PC-3 (cell line): ENCODE measurements at regions not wholly inside any gene's neighbourhood (a gene's known extent, or its start where the extent isn't known, plus 50 kb on each side); places are given as distances from the start of the nearest gene placed in this dataset.

Experiments used
- ATAC-seq: fragments of 200-7000 bp; cut with Tn5 transposase; 2 replicates; pipeline ENCODE4 v1.9.1; 2020; ENCODE audit warnings: mild to moderate bottlenecking, moderate library complexity
- BruUV-seq: library from RNA; stranded (reverse); fragments of 400-500 nt; replicated peaks from 2 replicates; lab custom pipeline; 2021; lab: Mats Ljungman, UMichigan
- CTCF ChIA-PET: fragments of 300-600 bp; sonication (Branson Sonifier 250); formaldehyde crosslinking; loops from one replicate; lab custom pipeline; 2022; ENCODE audit warnings: antibody characterized with exemption; lab: Charles Lee
- POLR2A ChIA-PET: fragments of 300-600 bp; sonication (Branson Sonifier 250); formaldehyde crosslinking; loops from one replicate; lab custom pipeline; 2022; ENCODE audit warnings: antibody characterized with exemption; ENCODE audit not compliant: unreplicated experiment; lab: Charles Lee
- DNase-seq: peaks from one replicate; pipeline ENCODE4 v3.0.0-alpha.2; 2015
- H2AFZ ChIP-seq: fragments of 300-600 bp; sonication (generic); 2 replicates; pipeline ENCODE4 v1.6.0; 2016; ENCODE audit warnings: antibody characterized with exemption, low read length
- H3F3A ChIP-seq: fragments of 300-600 bp; sonication (generic); one replicate; pipeline ENCODE4 v1.6.0; 2017; ENCODE audit warnings: antibody characterized with exemption, low read length, control low read depth, mild to moderate bottlenecking; ENCODE audit not compliant: unreplicated experiment
- H3K27ac ChIP-seq: fragments of 300-600 bp; sonication (generic); 2 replicates; pipeline ENCODE4 v1.5.1; 2016; ENCODE audit warnings: mild to moderate bottlenecking, low read length
- H3K27me3 ChIP-seq: fragments of 300-600 bp; sonication (generic); 2 replicates; pipeline ENCODE4 v1.6.1; 2016; ENCODE audit warnings: low read length, mixed read lengths
- H3K36me3 ChIP-seq: fragments of 300-600 bp; sonication (generic); 2 replicates; pipeline ENCODE4 v1.6.1; 2016; ENCODE audit warnings: low read depth, mixed run types, low read length, mixed read lengths
- H3K4me1 ChIP-seq: fragments of 300-600 bp; sonication (generic); 2 replicates; pipeline ENCODE4 v1.5.1; 2016; ENCODE audit warnings: low read length; ENCODE audit not compliant: insufficient read depth
- H3K4me2 ChIP-seq: fragments of 300-600 bp; sonication (generic); 2 replicates; pipeline ENCODE4 v1.6.0; 2016; ENCODE audit warnings: low read length
- H3K4me3 ChIP-seq: fragments of 300-600 bp; sonication (generic); 2 replicates; pipeline ENCODE4 v1.5.1; 2016; ENCODE audit warnings: mild to moderate bottlenecking, low read length, mixed read lengths
- H3K79me2 ChIP-seq: fragments of 300-600 bp; sonication (generic); 2 replicates; pipeline ENCODE4 v1.6.1; 2017; ENCODE audit warnings: low read length, mixed read lengths
- H3K9ac ChIP-seq: fragments of 300-600 bp; sonication (generic); 2 replicates; pipeline ENCODE4 v1.6.0; 2016; ENCODE audit warnings: mild to moderate bottlenecking, low read length
- H3K9me2 ChIP-seq: fragments of 300-600 bp; sonication (generic); replicated peaks from 2 replicates; pipeline ENCODE4 v1.6.1; 2016; ENCODE audit warnings: mixed run types, low read length, mixed read lengths
- H3K9me3 ChIP-seq: fragments of 300-600 bp; sonication (generic); 2 replicates; pipeline ENCODE4 v1.6.1; 2016; ENCODE audit warnings: low read length, mixed read lengths
- H4K20me1 ChIP-seq: fragments of 300-600 bp; sonication (generic); 2 replicates; pipeline ENCODE4 v1.6.1; 2016; ENCODE audit warnings: low read length, mixed read lengths
- CTCF ChIP-seq: fragments of 300-600 bp; sonication (generic); conservative IDR thresholded peaks from 2 replicates; pipeline ENCODE4 v1.5.1; 2017; ENCODE audit warnings: antibody characterized with exemption, low read depth, mild to moderate bottlenecking, low read length
- EZH2 ChIP-seq: fragments of 300-600 bp; sonication (generic); IDR thresholded peaks from one replicate; pipeline ENCODE4 v1.6.1; 2017; ENCODE audit warnings: antibody characterized with exemption, mild to moderate bottlenecking, low read length; ENCODE audit not compliant: unreplicated experiment
- EZH2phosphoT487 ChIP-seq: fragments of 300-600 bp; sonication (generic); IDR thresholded peaks from 2 replicates; pipeline ENCODE4 v1.6.1; 2018; ENCODE audit warnings: mild to moderate bottlenecking, antibody characterized with exemption, low read length, borderline replicate concordance
- intact Hi-C: fragments of 100-400 bp; cut with micrococcal nuclease; formaldehyde crosslinking; loops from 2 replicates; pipeline ENCODE4 v1.9.0; 2023

GRCh38 chr9:90261698-90262097 lies 380.9 kb downstream of the DIRAS2 start:
- intact Hi-C loops, result no loop called here
- no TSS peak for BruUV-seq
- TF ChIP-seq EZH2phosphoT487 (no peak), CTCF (no peak), EZH2 (no peak)
- Histone ChIP-seq H3K4me2 (no peak overlapping the region), H3K36me3 (no peaks in the 10 kb centered on the region), H3K27me3 (no peaks in the 10 kb centered on the region), H3K9me3 (no peaks in the 10 kb centered on the region), H4K20me1 (no peaks in the 10 kb centered on the region), H2AFZ (no peak overlapping the region), H3K4me3 (no peak overlapping the region), H3K9ac (no peak overlapping the region), H3K9me2 (no peaks in the 10 kb centered on the region), H3K4me1 (no peaks in the 10 kb centered on the region), H3K27ac (no peak overlapping the region), H3K79me2 (no peaks in the 10 kb centered on the region), H3F3A (no peaks in the 10 kb centered on the region)
- DNase-seq (no peak), ATAC-seq (no peak)
- POLR2A ChIA-PET, result no interaction called here
- CTCF ChIA-PET, result no interaction called here

GRCh38 chr9:90268613-90269012 lies 374.0 kb downstream of the DIRAS2 start:
- TF ChIP-seq EZH2, result no peak
- TF ChIP-seq EZH2phosphoT487, result no peak
- no peak for TF ChIP-seq CTCF
- no peaks in the 10 kb centered on the region for H3K79me2 ChIP-seq
- no peaks in the 10 kb centered on the region for H3F3A ChIP-seq
- ChIA-PET CTCF (no interaction called here), POLR2A (no interaction called here)
- H3K9ac ChIP-seq, result no peak overlapping the region
- H4K20me1 ChIP-seq, result no peaks in the 10 kb centered on the region
- ATAC-seq, result no peak
- H2AFZ ChIP-seq, result no peak overlapping the region
- H3K36me3 ChIP-seq, result no peaks in the 10 kb centered on the region
- no peak overlapping the region for H3K27ac ChIP-seq
- no TSS peak for BruUV-seq
- H3K27me3 ChIP-seq, result no peaks in the 10 kb centered on the region
- no peaks in the 10 kb centered on the region for H3K9me2 ChIP-seq
- no peak for DNase-seq
- intact Hi-C loops, result no loop called here
- no peak overlapping the region for H3K4me2 ChIP-seq
- no peak overlapping the region for H3K4me3 ChIP-seq
- no peaks in the 10 kb centered on the region for H3K4me1 ChIP-seq
- no peaks in the 10 kb centered on the region for H3K9me3 ChIP-seq

GRCh38 chr9:90271707-90272106 lies 370.9 kb downstream of the DIRAS2 start:
- H3K36me3 ChIP-seq, result no peaks in the 10 kb centered on the region
- intact Hi-C loops, result no loop called here

More at GRCh38 chr9:90271707-90272106, 370.9 kb downstream of the DIRAS2 start:
- Histone ChIP-seq H2AFZ (no peak overlapping the region), H3K27ac (no peak overlapping the region), H3K27me3 (no peaks in the 10 kb centered on the region), H3F3A (no peaks in the 10 kb centered on the region), H3K9ac (no peak overlapping the region), H3K79me2 (no peaks in the 10 kb centered on the region), H3K4me2 (no peak overlapping the region), H3K4me3 (no peak overlapping the region), H3K4me1 (no peaks in the 10 kb centered on the region), H4K20me1 (no peaks in the 10 kb centered on the region), H3K9me2 (no peaks in the 10 kb centered on the region), H3K9me3 (no peaks in the 10 kb centered on the region)
- no TSS peak for BruUV-seq
- ChIA-PET POLR2A (no interaction called here), CTCF (no interaction called here)
- TF ChIP-seq CTCF (no peak), EZH2 (no peak), EZH2phosphoT487 (no peak)
- no peak for DNase-seq
- ATAC-seq, result no peak
